Omental fat pad (tissue), 3 donors: ENCODE measurements at regions not wholly inside any gene's neighbourhood (a gene's known extent, or its start where the extent isn't known, plus 50 kb on each side); places are given as distances from the start of the nearest gene placed in this dataset.

Experiments
- ATAC-seq: fragments of 150-250 bp; one replicate; pipeline ENCODE4 v1.9.1; 2016; ENCODE audit warnings: mild to moderate bottlenecking, moderate library complexity; ENCODE audit not compliant: low FRiP score
- DNase-seq: peaks from one replicate; pipeline ENCODE4 v3.0.0-alpha.2; 2019; ENCODE audit warnings: low spot score
- CTCF ChIP-seq, 3 donors: fragments of 450-650 bp; IDR thresholded peaks; one replicate each; pipeline ENCODE4 v1.5.1; 2016 to 2017; ENCODE audit warnings: antibody characterized with exemption in 3 of 3, mild to moderate bottlenecking in 3 of 3, moderate library complexity in 2 of 3

GRCh38 chr10:33930079-33930478 lies 595.6 kb upstream of the NRP1 start:
- DNase-seq, result no peak
- no peak for TF ChIP-seq CTCF (IDR thresholded peaks at IDR 0.05)
- ATAC-seq, result no peak

- no peak for ATAC-seq
- DNase-seq, result no peak
- no peak for TF ChIP-seq CTCF (IDR thresholded peaks at IDR 0.05)
Observed at GRCh38 chr10:33927347-33927746, 592.9 kb upstream of the NRP1 start.

GRCh38 chr10:33921970-33922605 lies 587.6 kb upstream of the NRP1 start:
- TF ChIP-seq CTCF (IDR thresholded peaks at IDR 0.05), result no peak
- no peak for ATAC-seq
- no peak for DNase-seq

- ATAC-seq (no peak), DNase-seq (no peak)
- TF ChIP-seq CTCF (IDR thresholded peaks at IDR 0.05), result no peak
Observed at GRCh38 chr10:33920351-33920750, 585.9 kb upstream of the NRP1 start.

- DNase-seq (no peak), ATAC-seq (no peak)
- TF ChIP-seq CTCF (IDR thresholded peaks at IDR 0.05), result no peak
Observed at GRCh38 chr10:33919244-33919643, 584.8 kb upstream of the NRP1 start.

- DNase-seq, result no peak
- TF ChIP-seq CTCF (IDR thresholded peaks at IDR 0.05), result no peak
- no peak for ATAC-seq
Observed at GRCh38 chr10:33917069-33917780, 582.8 kb upstream of the NRP1 start.

GRCh38 chr10:33914746-33915145 lies 580.3 kb upstream of the NRP1 start:
- no peak for TF ChIP-seq CTCF (IDR thresholded peaks at IDR 0.05)
- no peak for DNase-seq
- ATAC-seq, result no peak
